HEK293T (cell line): ENCODE measurements at regions not wholly inside any gene's neighbourhood (a gene's known extent, or its start where the extent isn't known, plus 50 kb on each side); places are given as distances from the start of the nearest gene placed in this dataset.

Experiments used
- FOXK2 ChIP-seq: fragments of 450-650 bp; IDR thresholded peaks from 2 replicates; pipeline ENCODE4 v1.6.1; 2016; ENCODE audit warnings: mild to moderate bottlenecking
- SP1 ChIP-seq: fragments of 450-650 bp; IDR thresholded peaks from 2 replicates; pipeline ENCODE4 v1.6.1; 2017
- SUZ12 ChIP-seq: fragments of 450-650 bp; IDR thresholded peaks from 2 replicates; pipeline ENCODE4 v1.6.1; 2016; ENCODE audit warnings: mild to moderate bottlenecking

GRCh38 chr16:8023326-8023725 lies 567.0 kb downstream of the TMEM114 start:
- no peak for TF ChIP-seq SUZ12
- TF ChIP-seq FOXK2: no peak
- TF ChIP-seq SP1: no peak
